HCT116 (cell line): ENCODE measurements at regions not wholly inside any gene's neighbourhood (a gene's known extent, or its start where the extent isn't known, plus 50 kb on each side); places are given as distances from the start of the nearest gene placed in this dataset.

Experiments used
- ATAC-seq: fragments of 200-7000 bp; cut with Tn5 transposase; 2 replicates; pipeline ENCODE4 v1.9.1; 2020; ENCODE audit warnings: mild to moderate bottlenecking, moderate library complexity
- BruUV-seq: library from RNA; stranded (reverse); fragments of 400-500 nt; replicated peaks from 2 replicates; lab custom pipeline; 2021; lab: Mats Ljungman, UMichigan
- CTCF ChIA-PET: fragments of 300-600 bp; sonication (Branson Sonifier 250); formaldehyde crosslinking; loops from one replicate; lab custom pipeline; 2021; ENCODE audit warnings: antibody characterized with exemption; lab: Charles Lee
- POLR2A ChIA-PET: fragments of 300-600, 350-600 bp; sonication (Branson Sonifier 250); formaldehyde crosslinking; loops from one replicate; lab custom pipeline; 2021; ENCODE audit warnings: antibody characterized with exemption; lab: Charles Lee
- RAD21 ChIA-PET, 2 experiments: fragments of 300-600 bp; sonication (Branson Sonifier 250); formaldehyde crosslinking; loops; one replicate each; lab custom pipeline; 2023; ENCODE audit warnings: low total read pairs in 2 of 2; ENCODE audit not compliant: uncharacterized antibody in 2 of 2, unreplicated experiment in 2 of 2, low non-redundant PET in 1 of 2; lab: Charles Lee
- DNase-seq: peaks from one replicate; pipeline ENCODE4 v3.0.0-alpha.2; 2010; ENCODE audit warnings: low read depth, low spot score
- H2AFZ ChIP-seq: fragments of 200-600 bp; shearing (Covaris generic), sonication (generic); 2 replicates; pipeline ENCODE4 v1.6.1; 2017; ENCODE audit warnings: low read depth, mixed run types, mixed read lengths, antibody characterized with exemption, low read length; ENCODE audit not compliant: poor library complexity, severe bottlenecking
- H3K27ac ChIP-seq: 2 replicates; pipeline ENCODE4 v1.5.1; 2012; ENCODE audit warnings: low read depth, low read length
- H3K27me3 ChIP-seq: fragments of 200-600 bp; sonication (generic); 2 replicates; pipeline ENCODE4 v1.6.1; 2016; ENCODE audit warnings: mixed run types, low read length, mixed read lengths; ENCODE audit not compliant: insufficient read depth
- H3K36me3 ChIP-seq, 2 experiments: fragments of 200-500 bp in 1 of 2; fragments of 200-600 bp in 1 of 2; sonication (Bioruptor generic) in 1 of 2; sonication (generic) in 1 of 2; 2 replicates each; pipeline versions ENCODE4 v1.5.1 to v1.6.1; 2014 to 2016; ENCODE audit warnings: low read length in 2 of 2, inconsistent platforms in 1 of 2, mixed read lengths in 1 of 2, mixed run types in 1 of 2; ENCODE audit not compliant: insufficient read depth in 2 of 2, control insufficient read depth in 1 of 2
- H3K4me1 ChIP-seq, 2 experiments: fragments of 200-600 bp in 1 of 2; sonication (generic) in 1 of 2; 2 replicates each; pipeline versions ENCODE4 v1.5.1 to v1.6.1; 2012 to 2017; ENCODE audit warnings: low read length in 2 of 2, inconsistent platforms in 1 of 2, mild to moderate bottlenecking in 1 of 2, mixed read lengths in 1 of 2, mixed run types in 1 of 2, moderate library complexity in 1 of 2; ENCODE audit not compliant: insufficient read depth in 2 of 2, control insufficient read depth in 1 of 2
- H3K4me2 ChIP-seq: fragments of 200-600 bp; sonication (generic); 2 replicates; pipeline ENCODE4 v1.6.1; 2017; ENCODE audit warnings: mixed run types, low read length, mixed read lengths
- H3K4me3 ChIP-seq, 2 experiments: fragments of 200-600 bp in 1 of 2; sonication (generic) in 1 of 2; replicated peaks in 1 of 2; 2 replicates each; pipeline ENCODE4 v1.5.1; 2011 to 2016; ENCODE audit warnings: low read length in 2 of 2, control low read depth in 1 of 2, low read depth in 1 of 2, mild to moderate bottlenecking in 1 of 2, mixed read lengths in 1 of 2, mixed run types in 1 of 2
- H3K79me2 ChIP-seq: fragments of 200-600 bp; sonication (generic); 2 replicates; pipeline ENCODE4 v1.6.1; 2017; ENCODE audit warnings: mild to moderate bottlenecking, mixed run types, low read length, moderate library complexity, mixed read lengths; ENCODE audit not compliant: insufficient read depth
- H3K9ac ChIP-seq: fragments of 200-600 bp; sonication (generic); 2 replicates; pipeline ENCODE4 v1.6.1; 2016; ENCODE audit warnings: low read length, mixed read lengths
- H3K9me2 ChIP-seq: fragments of 200-600 bp; sonication (generic), shearing (Covaris generic); 2 replicates; pipeline ENCODE4 v1.6.1; 2017; ENCODE audit warnings: mixed run types, mild to moderate bottlenecking, moderate library complexity; ENCODE audit not compliant: insufficient read depth
- H3K9me3 ChIP-seq, 2 experiments: fragments of 200-500 bp in 1 of 2; fragments of 200-600 bp in 1 of 2; sonication (Bioruptor generic) in 1 of 2; sonication (generic) in 1 of 2; 2 replicates each; pipeline ENCODE4 v1.6.1; 2014 to 2017; ENCODE audit warnings: low read length in 2 of 2, mixed read lengths in 2 of 2, inconsistent platforms in 1 of 2, low read depth in 1 of 2, mild to moderate bottlenecking in 1 of 2, mixed run types in 1 of 2, moderate library complexity in 1 of 2; ENCODE audit not compliant: control insufficient read depth in 1 of 2, insufficient read depth in 1 of 2
- H4K20me1 ChIP-seq: fragments of 200-600 bp; sonication (generic), shearing (Covaris generic); 2 replicates; pipeline ENCODE4 v1.6.1; 2017; ENCODE audit warnings: mixed run types, mild to moderate bottlenecking, moderate library complexity; ENCODE audit not compliant: insufficient read depth
- ATF3 ChIP-seq: IDR thresholded peaks from 2 replicates; pipeline ENCODE4 v1.6.1; 2012
- CBX3 ChIP-seq: IDR thresholded peaks from 2 replicates; pipeline ENCODE4 v1.6.1; 2012; ENCODE audit warnings: low read depth
- CEBPB ChIP-seq: IDR thresholded peaks from 2 replicates; pipeline ENCODE4 v1.6.1; 2012; ENCODE audit warnings: low read depth
- CTCF ChIP-seq, 3 experiments: fragments of 200-600 bp in 1 of 3; sonication (generic) in 1 of 3; IDR thresholded peaks in 2 of 3; conservative IDR thresholded peaks in 1 of 3; 2 replicates each; pipeline ENCODE4 v1.5.1; 2012 to 2017; ENCODE audit warnings: low read depth in 2 of 3, low read length in 2 of 3, antibody characterized with exemption in 1 of 3, borderline replicate concordance in 1 of 3, control low read depth in 1 of 3, mild to moderate bottlenecking in 1 of 3, mixed read lengths in 1 of 3, mixed run types in 1 of 3, moderate library complexity in 1 of 3; ENCODE audit not compliant: insufficient read depth in 1 of 3
- EGR1 ChIP-seq: IDR thresholded peaks from 2 replicates; pipeline ENCODE4 v1.6.1; 2012; ENCODE audit warnings: low read depth
- ELF1 ChIP-seq: IDR thresholded peaks from 2 replicates; pipeline ENCODE4 v1.6.1; 2012; ENCODE audit warnings: low read depth, borderline replicate concordance
- EZH2 ChIP-seq: fragments of 200-600 bp; sonication (generic); IDR thresholded peaks from 2 replicates; pipeline ENCODE4 v1.6.1; 2017; ENCODE audit warnings: antibody characterized with exemption, mixed run types
- JUND ChIP-seq: IDR thresholded peaks from 2 replicates; pipeline ENCODE4 v1.6.1; 2012
- MAX ChIP-seq: IDR thresholded peaks from 2 replicates; pipeline ENCODE4 v1.6.1; 2012
- POLR2A ChIP-seq: IDR thresholded peaks from 2 replicates; pipeline ENCODE4 v1.7.0; 2011; ENCODE audit warnings: borderline replicate concordance; ENCODE audit not compliant: insufficient read depth, insufficient read length; ENCODE audit errors: extremely low read depth
- POLR2AphosphoS5 ChIP-seq: IDR thresholded peaks from 2 replicates; pipeline ENCODE4 v1.6.1; 2011; ENCODE audit warnings: mild to moderate bottlenecking, low read depth, low read length, moderate library complexity
- RAD21 ChIP-seq: IDR thresholded peaks from 2 replicates; pipeline ENCODE4 v1.6.1; 2012; ENCODE audit warnings: low read depth, mild to moderate bottlenecking
- REST ChIP-seq: IDR thresholded peaks from 2 replicates; pipeline ENCODE4 v1.6.1; 2012; ENCODE audit warnings: low read depth
- TCF7L2 ChIP-seq: IDR thresholded peaks from 2 replicates; pipeline ENCODE4 v1.7.0; 2011; ENCODE audit warnings: borderline replicate concordance, inconsistent platforms; ENCODE audit not compliant: insufficient read depth, insufficient read length; ENCODE audit errors: extremely low read depth
- YY1 ChIP-seq: IDR thresholded peaks from 2 replicates; pipeline ENCODE4 v1.6.1; 2011; ENCODE audit warnings: low read length, low read depth, moderate library complexity, mild to moderate bottlenecking; ENCODE audit not compliant: insufficient replicate concordance; ENCODE audit errors: extremely low read depth
- ZBTB33 ChIP-seq: IDR thresholded peaks from 2 replicates; pipeline ENCODE4 v1.6.1; 2011; ENCODE audit warnings: mild to moderate bottlenecking, low read length, moderate library complexity; ENCODE audit not compliant: insufficient replicate concordance; ENCODE audit errors: extremely low read depth
- ZNF274 ChIP-seq: fragments of 200-500 bp; sonication (Bioruptor generic); IDR thresholded peaks from 2 replicates; pipeline ENCODE4 v1.6.1; 2014; ENCODE audit warnings: mild to moderate bottlenecking, low read depth, low read length, inconsistent platforms
- intact Hi-C: fragments of 100-400 bp; cut with micrococcal nuclease; formaldehyde crosslinking; loops from 2 replicates; pipeline ENCODE4 v1.10.0; 2022

- ChIA-PET CTCF (no interaction called here), RAD21 (no interaction called here), POLR2A (no interaction called here)
- no peak overlapping the region for H3K4me2 ChIP-seq
- no peaks in the 10 kb centered on the region for H3K79me2 ChIP-seq
- no peaks in the 10 kb centered on the region for H3K27me3 ChIP-seq
- TF ChIP-seq EZH2 (no peak), ATF3 (no peak), JUND (no peak), POLR2A (no peak), YY1 (no peak), CTCF (IDR thresholded peaks at IDR 0.05 in 2 of 3, conservative IDR thresholded peaks at IDR 0.05 in 1 of 3; ENCODE audit: borderline replicate concordance in 1 of 3, insufficient read depth in 1 of 3, low read depth in 2 of 3, low read length in 2 of 3) (no peak), CEBPB (no peak), ELF1 (no peak), MAX (no peak), ZNF274 (no peak), TCF7L2 (no peak), EGR1 (no peak), REST (no peak), POLR2AphosphoS5 (no peak), CBX3 (no peak), RAD21 (no peak), ZBTB33 (no peak)
- H3K4me3 ChIP-seq, result no peak overlapping the region
- H3K27ac ChIP-seq, result no peak overlapping the region
- H2AFZ ChIP-seq, result no peak overlapping the region
- DNase-seq (no peak), ATAC-seq (no peak)
- H3K9me2 ChIP-seq, result no peaks in the 10 kb centered on the region
- no peaks in the 10 kb centered on the region for H3K9me3 ChIP-seq
- H3K36me3 ChIP-seq, result no peaks in the 10 kb centered on the region
- H3K4me1 ChIP-seq, result peaks cover 0 to 7% of the 10 kb centered on the region in 2 experiments; a peak in 2 of 4 replicates
- intact Hi-C loops, result no loop called here
- H4K20me1 ChIP-seq, result no peaks in the 10 kb centered on the region
- BruUV-seq, result no TSS peak
- no peak overlapping the region for H3K9ac ChIP-seq
Measured at GRCh38 chr11:104618954-104619353, 279.3 kb downstream of the CASP12 start.
